ENCODE measurements at regions not wholly inside any gene's neighbourhood (a gene's known extent, or its start where the extent isn't known, plus 50 kb on each side); places are given as distances from the start of the nearest gene placed in this dataset.

DNA sequence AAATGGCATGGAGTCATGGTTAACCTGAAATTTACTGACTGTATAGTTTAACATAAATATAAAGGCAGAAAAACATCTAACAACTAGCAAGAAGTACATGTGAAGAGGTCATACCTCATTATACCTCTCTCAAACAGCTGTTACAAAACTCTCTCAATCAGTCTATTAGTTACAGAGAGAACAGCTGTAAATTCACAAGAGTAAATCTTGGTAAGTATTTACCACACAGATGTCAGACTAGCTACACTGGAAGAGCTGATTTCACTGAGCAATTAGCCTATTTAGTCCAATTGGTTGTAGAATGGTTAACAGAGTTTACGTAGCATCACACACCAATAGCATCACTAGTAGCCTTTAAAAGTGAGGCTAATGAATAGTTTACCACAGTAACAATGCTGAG, 463.4 kb upstream of the USP15 start:
- Histone ChIP-seq H4K20me1 (ENCODE audit: control insufficient read depth, extremely low read depth, insufficient read depth, low read length) (no peaks in the 10 kb centered on the region), H3K4me3 (replicated peaks in 1 of 4; ENCODE audit: control extremely low read depth in 1 of 4, insufficient read depth in 1 of 4, low read depth in 3 of 4, low read length in 4 of 4) (no peak overlapping the region), H3K79me2 (ENCODE audit: control insufficient read depth, insufficient read depth, low read length) (no peaks in the 10 kb centered on the region), H3K27ac (ENCODE audit: insufficient read depth, low read length) (no peak overlapping the region), H3K27me3 (ENCODE audit: control insufficient read depth, insufficient read depth, low read length) (no peaks in the 10 kb centered on the region), H3K4me2 (ENCODE audit: extremely low read depth, insufficient read depth, low read length) (no peak overlapping the region), H3K36me3 (ENCODE audit: control insufficient read depth, insufficient read depth, low read length) (no peaks in the 10 kb centered on the region), H3K9ac (ENCODE audit: insufficient read depth, low read length) (no peak overlapping the region), H3K4me1 (ENCODE audit: control insufficient read depth, extremely low read depth, insufficient read depth, low read length) (no peaks in the 10 kb centered on the region), H3K9me3 (ENCODE audit: control insufficient read depth, insufficient read depth, low read depth, low read length) (no peaks in the 10 kb centered on the region), H2AFZ (ENCODE audit: low read length) (no peak overlapping the region)
- no peak for DNase-seq (ENCODE audit: low read depth in 2 of 2)
- TF ChIP-seq EZH2 (IDR thresholded peaks at IDR 0.05; ENCODE audit: low read length, missing control alignments): no peak
- TF ChIP-seq CTCF (conservative IDR thresholded peaks at IDR 0.05 in 1 of 2, IDR thresholded peaks at IDR 0.05 in 1 of 2; ENCODE audit: low read depth in 1 of 2, low read length in 2 of 2): no peak

DNA sequence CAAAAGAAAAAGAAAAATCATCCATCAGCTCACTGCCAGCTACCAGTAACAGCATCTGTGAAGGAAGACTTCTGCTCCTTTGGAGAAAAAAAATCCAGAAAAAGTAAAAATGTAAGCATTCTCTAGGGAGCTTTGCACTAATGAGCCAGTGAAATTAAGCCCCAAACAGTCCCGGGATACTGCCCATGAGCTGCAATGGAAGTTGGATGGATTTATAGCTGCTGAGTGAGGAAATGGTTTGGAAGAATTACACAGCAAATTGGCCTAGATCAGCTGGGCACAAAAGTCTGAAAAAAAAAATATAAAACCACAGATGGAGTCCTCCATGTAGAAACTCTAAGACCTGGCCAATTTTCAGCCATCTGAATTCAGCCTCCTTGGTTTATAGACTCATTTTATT, 462.9 kb upstream of the USP15 start:
- no peaks in the 10 kb centered on the region for H3K9me3 ChIP-seq (ENCODE audit: control insufficient read depth, insufficient read depth, low read depth, low read length)
- no peak for DNase-seq (ENCODE audit: low read depth in 2 of 2)
- H3K4me2 ChIP-seq (ENCODE audit: extremely low read depth, insufficient read depth, low read length): no peak overlapping the region
- H3K4me3 ChIP-seq (replicated peaks in 1 of 4; ENCODE audit: control extremely low read depth in 1 of 4, insufficient read depth in 1 of 4, low read depth in 3 of 4, low read length in 4 of 4): no peak overlapping the region
- no peak for TF ChIP-seq EZH2 (IDR thresholded peaks at IDR 0.05; ENCODE audit: low read length, missing control alignments)
- no peak for TF ChIP-seq CTCF (conservative IDR thresholded peaks at IDR 0.05 in 1 of 2, IDR thresholded peaks at IDR 0.05 in 1 of 2; ENCODE audit: low read depth in 1 of 2, low read length in 2 of 2)
- H3K27me3 ChIP-seq (ENCODE audit: control insufficient read depth, insufficient read depth, low read length): no peaks in the 10 kb centered on the region
- H3K27ac ChIP-seq (ENCODE audit: insufficient read depth, low read length): no peak overlapping the region
- no peak overlapping the region for H2AFZ ChIP-seq (ENCODE audit: low read length)
- no peaks in the 10 kb centered on the region for H3K4me1 ChIP-seq (ENCODE audit: control insufficient read depth, extremely low read depth, insufficient read depth, low read length)
- H4K20me1 ChIP-seq (ENCODE audit: control insufficient read depth, extremely low read depth, insufficient read depth, low read length): no peaks in the 10 kb centered on the region
- H3K9ac ChIP-seq (ENCODE audit: insufficient read depth, low read length): no peak overlapping the region
- H3K79me2 ChIP-seq (ENCODE audit: control insufficient read depth, insufficient read depth, low read length): no peaks in the 10 kb centered on the region
- no peaks in the 10 kb centered on the region for H3K36me3 ChIP-seq (ENCODE audit: control insufficient read depth, insufficient read depth, low read length)

DNA sequence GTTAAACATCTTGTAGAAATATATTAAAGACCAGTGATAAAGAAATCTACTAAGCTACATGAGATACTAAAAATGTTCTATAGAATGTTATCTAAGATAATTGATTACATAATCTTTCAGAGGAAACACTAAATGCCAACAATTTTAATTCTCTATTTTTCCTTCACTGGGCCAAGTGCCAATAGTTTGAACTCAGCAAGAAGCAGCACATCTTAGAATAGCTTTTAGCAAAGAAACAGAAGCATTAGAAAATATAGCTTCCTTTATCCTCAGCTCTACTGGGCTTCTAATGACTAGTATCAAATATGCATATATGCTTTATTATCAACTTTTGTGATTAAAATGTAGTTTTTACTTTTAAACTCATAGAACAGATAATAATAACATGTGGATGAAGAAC, 461.4 kb upstream of the USP15 start:
- no peaks in the 10 kb centered on the region for H3K4me1 ChIP-seq (ENCODE audit: control insufficient read depth, extremely low read depth, insufficient read depth, low read length)
- no peaks in the 10 kb centered on the region for H3K36me3 ChIP-seq (ENCODE audit: control insufficient read depth, insufficient read depth, low read length)
- no peak overlapping the region for H3K27ac ChIP-seq (ENCODE audit: insufficient read depth, low read length)
- H3K4me2 ChIP-seq (ENCODE audit: extremely low read depth, insufficient read depth, low read length): no peak overlapping the region
- H2AFZ ChIP-seq (ENCODE audit: low read length): no peak overlapping the region
- H3K27me3 ChIP-seq (ENCODE audit: control insufficient read depth, insufficient read depth, low read length): no peaks in the 10 kb centered on the region
- H3K9ac ChIP-seq (ENCODE audit: insufficient read depth, low read length): no peak overlapping the region
- H4K20me1 ChIP-seq (ENCODE audit: control insufficient read depth, extremely low read depth, insufficient read depth, low read length): no peaks in the 10 kb centered on the region
- no peak overlapping the region for H3K4me3 ChIP-seq (replicated peaks in 1 of 4; ENCODE audit: control extremely low read depth in 1 of 4, insufficient read depth in 1 of 4, low read depth in 3 of 4, low read length in 4 of 4)
- H3K79me2 ChIP-seq (ENCODE audit: control insufficient read depth, insufficient read depth, low read length): no peaks in the 10 kb centered on the region
- no peaks in the 10 kb centered on the region for H3K9me3 ChIP-seq (ENCODE audit: control insufficient read depth, insufficient read depth, low read depth, low read length)
- DNase-seq (ENCODE audit: low read depth in 2 of 2): no peak
- TF ChIP-seq CTCF (conservative IDR thresholded peaks at IDR 0.05 in 1 of 2, IDR thresholded peaks at IDR 0.05 in 1 of 2; ENCODE audit: low read depth in 1 of 2, low read length in 2 of 2): no peak
- no peak for TF ChIP-seq EZH2 (IDR thresholded peaks at IDR 0.05; ENCODE audit: low read length, missing control alignments)

All from fibroblast of lung (primary cell).